ENCODE measurements at regions not wholly inside any gene's neighbourhood (a gene's known extent, or its start where the extent isn't known, plus 50 kb on each side); places are given as distances from the start of the nearest gene placed in this dataset.

- no peak for DNase-seq
Measured at GRCh38 chrX:85517994-85518718, 138.7 kb upstream of the POF1B start.

DNA sequence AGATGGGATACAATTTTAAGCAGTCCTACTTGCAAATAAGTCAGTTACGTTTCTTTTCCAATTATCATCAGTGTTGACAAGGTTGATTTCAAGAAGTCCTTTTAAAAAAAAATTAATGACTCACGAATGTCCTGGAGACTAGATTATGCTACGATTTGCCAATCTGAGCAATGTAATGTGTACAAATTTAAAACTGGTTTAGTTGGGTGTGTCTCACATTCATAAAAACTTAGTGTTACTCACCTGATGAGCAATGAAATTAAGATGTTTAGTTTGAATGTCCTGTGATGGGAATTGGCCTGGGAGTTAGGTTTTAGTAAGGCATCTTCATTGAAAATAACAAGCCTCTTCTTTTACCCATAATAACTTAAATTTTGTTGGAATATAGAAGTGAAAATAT lies 136.7 kb upstream of the POF1B start:
- no peak for DNase-seq

GRCh38 chrX:85506871-85507270 lies 127.4 kb upstream of the POF1B start:
- no peak for DNase-seq

- DNase-seq, result no peak
Measured at GRCh38 chrX:85505801-85506200, 126.3 kb upstream of the POF1B start.

- no peak for DNase-seq
Measured at GRCh38 chrX:85504381-85504780, 124.9 kb upstream of the POF1B start.

- DNase-seq, result no peak
Measured at GRCh38 chrX:85503258-85504158, 124.0 kb upstream of the POF1B start.

DNA sequence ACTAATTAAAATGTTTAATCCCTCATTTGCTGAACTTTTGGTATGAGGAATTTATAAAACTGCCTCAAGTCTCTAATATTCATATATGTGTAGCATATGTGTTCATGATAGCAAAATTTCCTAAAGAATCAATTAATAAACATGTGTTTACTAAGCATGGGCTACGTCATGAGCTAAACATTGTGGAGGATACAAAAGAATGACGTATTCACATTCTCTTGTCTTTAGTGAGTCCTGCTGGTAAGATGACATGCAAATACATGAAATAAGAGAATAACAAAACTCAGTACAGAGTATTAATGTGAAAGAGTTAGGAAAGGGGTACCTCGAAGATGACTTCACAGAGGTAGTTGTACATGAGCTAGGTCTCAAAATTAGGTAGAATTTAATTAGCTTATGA lies 121.9 kb upstream of the POF1B start:
- DNase-seq, result no peak

GRCh38 chrX:85499400-85499799 lies 119.9 kb upstream of the POF1B start:
- no peak for DNase-seq

GRCh38 chrX:85493821-85494220 lies 114.4 kb upstream of the POF1B start:
- DNase-seq, result no peak

GRCh38 chrX:85454295-85454694 lies 74.8 kb upstream of the POF1B start:
- no peak for DNase-seq

GRCh38 chrX:85444613-85445012 lies 65.1 kb upstream of the POF1B start:
- no peak for DNase-seq

Measured in NCI-H1930 (cell line).